K562 (cell line): ENCODE measurements at regions not wholly inside any gene's neighbourhood (a gene's known extent, or its start where the extent isn't known, plus 50 kb on each side); places are given as distances from the start of the nearest gene placed in this dataset.
A peak's percentile ranks its signal among the peaks of the same experiment; 100 is the strongest.

Source experiments
- ATAC-seq: fragments of 200-7000 bp; cut with Tn5 transposase; 3 replicates; pipeline ENCODE4 v1.9.1; 2020; ENCODE audit warnings: moderate library complexity
- BruUV-seq: library from RNA; stranded (reverse); fragments of 400-500 nt; replicated peaks from 2 replicates; lab custom pipeline; 2021; lab: Mats Ljungman, UMichigan
- CTCF ChIA-PET: fragments of 300-600 bp; formaldehyde crosslinking; extraction: SDS; loops from one replicate; lab custom pipeline; 2021; ENCODE audit warnings: low intra/inter-chr PET ratio; lab: Yijun Ruan, JAX
- POLR2A ChIA-PET: fragments of 300-600, 350-650 bp; sonication (Branson Sonifier 250); formaldehyde crosslinking; extraction: SDS; loops from one replicate; lab custom pipeline; 2021; ENCODE audit warnings: antibody characterized with exemption, inconsistent platforms; lab: Yijun Ruan, JAX
- DNase-seq, 4 experiments: peaks; one replicate each; pipeline versions ENCODE4 v3.0.0 to v3.0.0-alpha.2; 2011 to 2018; ENCODE audit warnings: low spot score in 3 of 4, mixed read lengths in 3 of 4; ENCODE audit errors: extremely low read depth in 1 of 4
- FAIRE-seq: peaks from 2 replicates; lab custom pipeline; 2011; peaks lifted over from hg19 to GRCh38; lab: Jason Lieb, UNC
- H2AFZ ChIP-seq: 2 replicates; pipeline ENCODE4 v1.6.0; 2011; ENCODE audit warnings: low read depth, low read length, control low read depth, inconsistent platforms
- H3K27ac ChIP-seq: fragments of 200-600 bp; 3 replicates; pipeline ENCODE4 v1.8.0; 2011; ENCODE audit warnings: low read depth, mild to moderate bottlenecking, control low read depth, inconsistent platforms, low read length, moderate library complexity, mixed read lengths; ENCODE audit errors: extremely low read depth
- H3K27me3 ChIP-seq, 2 experiments: fragments of 300-600 bp in 1 of 2; 2 replicates in 1 of 2; 3 replicates in 1 of 2; pipeline versions ENCODE4 v1.6.0 to v1.8.0; 2011; ENCODE audit warnings: inconsistent platforms in 2 of 2, low read length in 2 of 2, mild to moderate bottlenecking in 1 of 2, mixed read lengths in 1 of 2, moderate library complexity in 1 of 2; ENCODE audit not compliant: control insufficient read depth in 2 of 2, insufficient read depth in 2 of 2
- H3K36me3 ChIP-seq: fragments of 300-600 bp; 3 replicates; pipeline ENCODE4 v1.8.0; 2011; ENCODE audit warnings: mild to moderate bottlenecking, low read length, inconsistent platforms; ENCODE audit not compliant: control insufficient read depth, insufficient read depth
- H3K4me1 ChIP-seq, 2 experiments: fragments of 200-600 bp in 1 of 2; replicated peaks in 1 of 2; 2 replicates in 1 of 2; 3 replicates in 1 of 2; pipeline versions ENCODE4 v1.5.1 to v1.8.0; 2011; ENCODE audit warnings: inconsistent platforms in 2 of 2, low read length in 2 of 2, mild to moderate bottlenecking in 1 of 2, mixed read lengths in 1 of 2, moderate library complexity in 1 of 2; ENCODE audit not compliant: control insufficient read depth in 2 of 2, insufficient read depth in 2 of 2
- H3K4me2 ChIP-seq: 2 replicates; pipeline ENCODE4 v1.6.1; 2011; ENCODE audit warnings: low read length, control low read depth, inconsistent platforms, mixed read lengths; ENCODE audit not compliant: insufficient read depth
- H3K4me3 ChIP-seq: fragments of 200-600 bp; sonication (generic), shearing (Covaris generic); 2 replicates; pipeline ENCODE4 v1.5.1; 2016; ENCODE audit warnings: control low read depth, inconsistent platforms
- H3K79me2 ChIP-seq: fragments of 200-600 bp; 3 replicates; pipeline ENCODE4 v1.8.0; 2011; ENCODE audit warnings: low read length, inconsistent platforms; ENCODE audit not compliant: control insufficient read depth, insufficient read depth
- H3K9ac ChIP-seq, 2 experiments: 2 replicates each; pipeline versions ENCODE4 v1.6.0 to v1.6.1; 2011; ENCODE audit warnings: low read depth in 2 of 2, low read length in 2 of 2, control low read depth in 1 of 2, inconsistent platforms in 1 of 2, mild to moderate bottlenecking in 1 of 2, mixed read lengths in 1 of 2; ENCODE audit not compliant: insufficient read depth in 1 of 2
- H3K9me1 ChIP-seq: one replicate; pipeline ENCODE4 v1.6.0; 2011; ENCODE audit warnings: inconsistent platforms, mild to moderate bottlenecking, low read length, moderate library complexity; ENCODE audit not compliant: control insufficient read depth, insufficient read depth
- H3K9me3 ChIP-seq: replicated peaks from 2 replicates; pipeline ENCODE4 v1.5.1; 2011; ENCODE audit warnings: low read depth, low read length, inconsistent platforms; ENCODE audit not compliant: control insufficient read depth, insufficient read depth
- H4K20me1 ChIP-seq: replicated peaks from 2 replicates; pipeline ENCODE4 v1.6.1; 2011; ENCODE audit warnings: low read length, inconsistent platforms, mixed read lengths; ENCODE audit not compliant: control insufficient read depth, insufficient read depth
- CBX2 ChIP-seq: fragments of 200-600 bp; sonication (generic); IDR thresholded peaks from one replicate; pipeline ENCODE4 v1.6.1; 2012; ENCODE audit warnings: mild to moderate bottlenecking, low read length, inconsistent platforms; ENCODE audit not compliant: insufficient read depth, poor library complexity, severe bottlenecking
- CEBPG ChIP-seq, 3 experiments: fragments of 200-800 bp in 1 of 3; sonication (Bioruptor generic) in 1 of 3; sonication (generic) in 1 of 3; formaldehyde crosslinking in 1 of 3; IDR thresholded peaks in 2 of 3; conservative IDR thresholded peaks in 1 of 3; 2 replicates each; pipeline versions ENCODE4 v1.6.1 to v1.8.0; 2016 to 2022; ENCODE audit warnings: missing compliant biosample characterization in 2 of 3, missing genetic modification characterization in 2 of 3, mild to moderate bottlenecking in 1 of 3, missing genetic modification reagents in 1 of 3
- FIP1L1 ChIP-seq: fragments of 200-400 bp; formaldehyde crosslinking; IDR thresholded peaks from 2 replicates; pipeline ENCODE4 v1.6.1; 2018; ENCODE audit warnings: mild to moderate bottlenecking, low read depth, low read length; ENCODE audit not compliant: poor library complexity, severe bottlenecking
- FOXA1 ChIP-seq: fragments of 450-650 bp; IDR thresholded peaks from 2 replicates; pipeline ENCODE4 v1.6.1; 2016; ENCODE audit warnings: mild to moderate bottlenecking, borderline replicate concordance
- FOXP1 ChIP-seq: sonication (generic); formaldehyde crosslinking; IDR thresholded peaks from 2 replicates; pipeline ENCODE4 v1.8.0; 2022; ENCODE audit warnings: mild to moderate bottlenecking, missing genetic modification reagents
- JUNB ChIP-seq: fragments of 450-650 bp; formaldehyde crosslinking; conservative IDR thresholded peaks from 2 replicates; pipeline ENCODE4 v1.4.0; 2020; ENCODE audit warnings: mild to moderate bottlenecking
- LCOR ChIP-seq: sonication (generic); formaldehyde crosslinking; IDR thresholded peaks from 2 replicates; pipeline ENCODE4 v1.8.0; 2022; ENCODE audit warnings: mild to moderate bottlenecking, missing genetic modification reagents
- MCM7 ChIP-seq, 2 experiments: fragments of 450-650 bp; IDR thresholded peaks; 2 replicates each; pipeline ENCODE4 v1.6.1; 2016 to 2018
- NFE2L1 ChIP-seq: fragments of 450-650 bp; IDR thresholded peaks from 2 replicates; pipeline ENCODE4 v1.6.1; 2016; ENCODE audit warnings: missing genetic modification characterization, low read depth, mild to moderate bottlenecking, missing compliant biosample characterization, moderate library complexity, borderline replicate concordance
- RBFOX2 ChIP-seq: fragments of 200-400 bp; formaldehyde crosslinking; IDR thresholded peaks from 2 replicates; pipeline ENCODE4 v1.6.1; 2017; ENCODE audit warnings: low read depth, mild to moderate bottlenecking, low read length, moderate library complexity
- RFX1 ChIP-seq: fragments of 450-650 bp; IDR thresholded peaks from 2 replicates; pipeline ENCODE4 v1.6.1; 2016; ENCODE audit warnings: mild to moderate bottlenecking, moderate library complexity
- SOX6 ChIP-seq: fragments of 450-650 bp; IDR thresholded peaks from 2 replicates; pipeline ENCODE4 v1.6.1; 2014; ENCODE audit warnings: mild to moderate bottlenecking
- ZNF282 ChIP-seq: sonication (generic); formaldehyde crosslinking; IDR thresholded peaks from 2 replicates; pipeline ENCODE4 v1.8.1; 2023; ENCODE audit warnings: missing genetic modification reagents
- ZSCAN29 ChIP-seq: fragments of 450-650 bp; IDR thresholded peaks from 2 replicates; pipeline ENCODE4 v1.6.1; 2017
- WGBS: fragments of 100-300 bp; shearing (Covaris generic); methylation state at CpG from one replicate; pipeline ENCODE4 v1.1.6; 2016; ENCODE audit warnings: low coverage, mixed read lengths; ENCODE audit not compliant: insufficient coverage; ENCODE audit errors: missing lambda C conversion rate; 5-methylcytosine and 5-hydroxymethylcytosine counted together
- in situ Hi-C: fragments of 300-500 bp; cut with MboI; formaldehyde crosslinking; loops from 4 replicates; pipeline ENCODE4 v1.15.0; 2018; ENCODE audit warnings: inconsistent platforms, mixed read lengths
- intact Hi-C: fragments of 100-400 bp; cut with micrococcal nuclease; formaldehyde crosslinking; loops from 2 replicates; pipeline ENCODE4 v1.14.2; 2022
- TF ChIP-seq, protein P1 (sequence below): sonication (generic); formaldehyde crosslinking; IDR thresholded peaks from 2 replicates; pipeline ENCODE4 v1.8.0; 2023; ENCODE audit warnings: mild to moderate bottlenecking, missing genetic modification reagents
- TF ChIP-seq, protein P2 (sequence below), 2 experiments: fragments of 450-650 bp in 1 of 2; sonication (generic) in 1 of 2; formaldehyde crosslinking in 1 of 2; IDR thresholded peaks in 1 of 2; conservative IDR thresholded peaks in 1 of 2; 2 replicates each; pipeline versions ENCODE4 v1.6.1 to v1.8.1; 2016 to 2023; ENCODE audit warnings: mild to moderate bottlenecking in 2 of 2, moderate library complexity in 2 of 2, inconsistent platforms in 1 of 2, missing genetic modification reagents in 1 of 2
- TF ChIP-seq, protein P3 (sequence below): sonication (generic); formaldehyde crosslinking; IDR thresholded peaks from 2 replicates; pipeline ENCODE4 v1.8.0; 2022; ENCODE audit warnings: mild to moderate bottlenecking, missing genetic modification reagents
- TF ChIP-seq, protein P4 (sequence below): fragments of 450-650 bp; IDR thresholded peaks from 2 replicates; pipeline ENCODE4 v1.6.1; 2018; ENCODE audit warnings: mild to moderate bottlenecking, low read depth; ENCODE audit not compliant: partially characterized antibody

DNA sequence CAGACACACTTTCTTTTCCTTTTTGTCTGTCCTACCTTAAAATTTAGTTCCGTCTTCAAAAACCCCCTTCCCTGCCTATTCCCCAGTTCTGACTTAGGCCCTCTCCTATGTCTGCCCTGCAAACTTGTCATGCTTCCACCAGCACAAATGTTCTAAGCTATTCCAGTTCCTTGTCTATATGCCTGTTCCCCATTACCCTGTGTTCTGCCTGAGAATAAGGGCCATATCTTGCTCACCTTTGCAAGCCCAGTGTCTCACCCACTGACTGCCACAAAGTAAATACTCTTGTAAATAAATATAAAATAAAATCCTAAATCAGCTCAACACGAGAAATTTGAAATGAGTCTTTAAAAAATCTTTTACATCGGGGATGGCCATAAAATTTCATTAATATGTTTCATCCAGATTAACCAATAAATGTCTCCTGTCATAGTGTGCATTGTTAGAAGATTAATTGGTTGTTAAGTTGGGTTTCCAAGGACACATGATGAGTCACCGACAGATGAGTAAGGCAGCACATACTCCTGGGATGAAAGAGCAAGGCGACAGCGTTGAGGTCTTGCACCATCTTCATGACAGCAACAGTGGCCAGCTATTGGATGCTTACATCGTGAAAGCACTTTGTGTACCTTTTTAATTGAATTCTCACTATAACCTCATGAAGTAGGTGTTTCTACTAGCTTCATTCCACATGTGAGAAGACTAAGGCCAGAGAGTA lies 92.6 kb upstream of the NGF start:
- Histone ChIP-seq H2AFZ (no peak overlapping the region), H3K9me1 (no peaks in the 10 kb centered on the region), H3K9ac (no peak overlapping the region), H3K4me3 (no peak overlapping the region), H3K4me2 (no peak overlapping the region), H4K20me1 (no peaks in the 10 kb centered on the region), H3K4me1 (no peaks in the 10 kb centered on the region; a peak in 1 of 5 replicates), H3K79me2 (no peaks in the 10 kb centered on the region), H3K27me3 (no peaks in the 10 kb centered on the region; a peak in 1 of 5 replicates), H3K27ac (no peak overlapping the region), H3K36me3 (no peaks in the 10 kb centered on the region), H3K9me3 (no peaks in the 10 kb centered on the region)
- WGBS = under 1% methylated on average over 7 of the region's 7 CpGs
- FAIRE-seq (no peak), DNase-seq (peak in 1 of 4 experiments; percentile 21), ATAC-seq (no peak)
- CTCF ChIA-PET = no interaction called here
- in situ Hi-C loops = no loop called here
- POLR2A ChIA-PET = interaction anchor here (0.9 kb wide), 1 partner anchor 22 kb away, joined by 3 read pairs; no protein-coding TSS in a partner anchor
- no TSS peak for BruUV-seq
- intact Hi-C loops = no loop called here
- no peak for TF ChIP-seq LCOR (CRISPR knock-in tag)
- no peak for TF ChIP-seq SOX6
- TF ChIP-seq, protein P1, sequence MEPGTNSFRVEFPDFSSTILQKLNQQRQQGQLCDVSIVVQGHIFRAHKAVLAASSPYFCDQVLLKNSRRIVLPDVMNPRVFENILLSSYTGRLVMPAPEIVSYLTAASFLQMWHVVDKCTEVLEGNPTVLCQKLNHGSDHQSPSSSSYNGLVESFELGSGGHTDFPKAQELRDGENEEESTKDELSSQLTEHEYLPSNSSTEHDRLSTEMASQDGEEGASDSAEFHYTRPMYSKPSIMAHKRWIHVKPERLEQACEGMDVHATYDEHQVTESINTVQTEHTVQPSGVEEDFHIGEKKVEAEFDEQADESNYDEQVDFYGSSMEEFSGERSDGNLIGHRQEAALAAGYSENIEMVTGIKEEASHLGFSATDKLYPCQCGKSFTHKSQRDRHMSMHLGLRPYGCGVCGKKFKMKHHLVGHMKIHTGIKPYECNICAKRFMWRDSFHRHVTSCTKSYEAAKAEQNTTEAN (CRISPR knock-in tag) = no peak
- TF ChIP-seq CEBPG (CRISPR knock-in tag; IDR thresholded peaks at IDR 0.05) = no peak
- peak in 1 of 2 experiments; percentile 26; a peak in 1 of 4 replicates for TF ChIP-seq CEBPG (tag; conservative IDR thresholded peaks at IDR 0.05 in 1 of 2, IDR thresholded peaks at IDR 0.05 in 1 of 2)
- TF ChIP-seq, protein P2, sequence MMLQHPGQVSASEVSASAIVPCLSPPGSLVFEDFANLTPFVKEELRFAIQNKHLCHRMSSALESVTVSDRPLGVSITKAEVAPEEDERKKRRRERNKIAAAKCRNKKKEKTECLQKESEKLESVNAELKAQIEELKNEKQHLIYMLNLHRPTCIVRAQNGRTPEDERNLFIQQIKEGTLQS (IDR thresholded peaks at IDR 0.05) = peak; percentile 88
- TF ChIP-seq, protein P2 (CRISPR knock-in tag; conservative IDR thresholded peaks at IDR 0.05) = no peak
- TF ChIP-seq FOXP1 (CRISPR knock-in tag) = no peak
- TF ChIP-seq RBFOX2 = no peak
- no peak for TF ChIP-seq ZNF282 (CRISPR knock-in tag)
- no peak for TF ChIP-seq ZSCAN29
- peak; percentile 44 for TF ChIP-seq RFX1
- no peak for TF ChIP-seq CBX2
- TF ChIP-seq FIP1L1 = no peak
- TF ChIP-seq FOXA1 = no peak
- TF ChIP-seq, protein P3, sequence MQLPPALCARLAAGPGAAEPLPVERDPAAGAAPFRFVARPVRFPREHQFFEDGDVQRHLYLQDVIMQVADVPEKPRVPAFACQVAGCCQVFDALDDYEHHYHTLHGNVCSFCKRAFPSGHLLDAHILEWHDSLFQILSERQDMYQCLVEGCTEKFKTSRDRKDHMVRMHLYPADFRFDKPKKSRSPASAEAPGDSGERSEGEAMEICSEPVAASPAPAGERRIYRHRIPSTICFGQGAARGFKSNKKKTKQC (CRISPR knock-in tag) = no peak
- 0 out of 2 replicates have a peak, but pooled peaks have one; percentile 5 for TF ChIP-seq JUNB (CRISPR knock-in tag)
- no peak for TF ChIP-seq NFE2L1 (tag)
- TF ChIP-seq, protein P4, sequence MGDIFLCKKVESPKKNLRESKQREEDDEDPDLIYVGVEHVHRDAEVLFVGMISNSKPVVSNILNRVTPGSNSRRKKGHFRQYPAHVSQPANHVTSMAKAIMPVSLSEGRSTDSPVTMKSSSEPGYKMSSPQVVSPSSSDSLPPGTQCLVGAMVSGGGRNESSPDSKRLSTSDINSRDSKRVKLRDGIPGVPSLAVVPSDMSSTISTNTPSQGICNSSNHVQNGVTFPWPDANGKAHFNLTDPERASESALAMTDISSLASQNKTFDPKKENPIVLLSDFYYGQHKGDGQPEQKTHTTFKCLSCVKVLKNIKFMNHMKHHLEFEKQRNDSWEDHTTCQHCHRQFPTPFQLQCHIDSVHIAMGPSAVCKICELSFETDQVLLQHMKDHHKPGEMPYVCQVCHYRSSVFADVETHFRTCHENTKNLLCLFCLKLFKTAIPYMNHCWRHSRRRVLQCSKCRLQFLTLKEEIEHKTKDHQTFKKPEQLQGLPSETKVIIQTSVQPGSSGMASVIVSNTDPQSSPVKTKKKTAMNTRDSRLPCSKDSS = no peak
- TF ChIP-seq MCM7 (IDR thresholded peaks at IDR 0.05) = no peak
